ENCODE measurements at regions not wholly inside any gene's neighbourhood (a gene's known extent, or its start where the extent isn't known, plus 50 kb on each side); places are given as distances from the start of the nearest gene placed in this dataset.

DNA sequence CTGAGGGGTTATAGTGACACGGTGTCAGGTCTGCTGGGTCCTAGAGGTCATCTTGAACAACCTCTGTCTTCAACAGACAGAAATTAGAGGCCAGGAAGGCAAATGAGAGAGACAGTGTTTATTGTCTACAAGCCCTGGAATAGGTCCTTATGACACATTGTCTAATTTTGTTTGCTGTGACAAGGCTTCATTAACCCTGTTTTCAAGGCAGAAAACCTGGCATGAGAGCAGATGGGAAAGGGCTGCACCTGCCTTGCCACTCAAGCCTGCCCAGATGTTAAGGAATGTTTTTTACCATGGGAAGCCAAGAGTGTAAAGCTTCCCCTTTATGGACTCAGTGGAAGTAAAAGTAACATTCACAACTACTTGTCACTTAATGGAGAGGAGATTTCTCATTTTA is 275.3 kb downstream of the KCNS3 start:
- Histone ChIP-seq H3K9me3 (ENCODE audit: control insufficient read depth, low read length) (no peaks in the 10 kb centered on the region), H3K36me3 (ENCODE audit: control insufficient read depth, insufficient read depth, low read length) (no peaks in the 10 kb centered on the region), H3K4me2 (ENCODE audit: low read length) (no peak overlapping the region), H3K79me2 (no peaks in the 10 kb centered on the region), H2AFZ (no peak overlapping the region), H3K4me1 (no peaks in the 10 kb centered on the region), H3K27ac (no peak overlapping the region), H3K4me3 (ENCODE audit: low read depth, low read length) (no peak overlapping the region), H3K9ac (no peak overlapping the region), H3K27me3 (ENCODE audit: control insufficient read depth, insufficient read depth, low read length) (no peaks in the 10 kb centered on the region)
- TF ChIP-seq, protein P1, sequence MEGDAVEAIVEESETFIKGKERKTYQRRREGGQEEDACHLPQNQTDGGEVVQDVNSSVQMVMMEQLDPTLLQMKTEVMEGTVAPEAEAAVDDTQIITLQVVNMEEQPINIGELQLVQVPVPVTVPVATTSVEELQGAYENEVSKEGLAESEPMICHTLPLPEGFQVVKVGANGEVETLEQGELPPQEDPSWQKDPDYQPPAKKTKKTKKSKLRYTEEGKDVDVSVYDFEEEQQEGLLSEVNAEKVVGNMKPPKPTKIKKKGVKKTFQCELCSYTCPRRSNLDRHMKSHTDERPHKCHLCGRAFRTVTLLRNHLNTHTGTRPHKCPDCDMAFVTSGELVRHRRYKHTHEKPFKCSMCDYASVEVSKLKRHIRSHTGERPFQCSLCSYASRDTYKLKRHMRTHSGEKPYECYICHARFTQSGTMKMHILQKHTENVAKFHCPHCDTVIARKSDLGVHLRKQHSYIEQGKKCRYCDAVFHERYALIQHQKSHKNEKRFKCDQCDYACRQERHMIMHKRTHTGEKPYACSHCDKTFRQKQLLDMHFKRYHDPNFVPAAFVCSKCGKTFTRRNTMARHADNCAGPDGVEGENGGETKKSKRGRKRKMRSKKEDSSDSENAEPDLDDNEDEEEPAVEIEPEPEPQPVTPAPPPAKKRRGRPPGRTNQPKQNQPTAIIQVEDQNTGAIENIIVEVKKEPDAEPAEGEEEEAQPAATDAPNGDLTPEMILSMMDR (IDR thresholded peaks at IDR 0.05), result no peak

DNA sequence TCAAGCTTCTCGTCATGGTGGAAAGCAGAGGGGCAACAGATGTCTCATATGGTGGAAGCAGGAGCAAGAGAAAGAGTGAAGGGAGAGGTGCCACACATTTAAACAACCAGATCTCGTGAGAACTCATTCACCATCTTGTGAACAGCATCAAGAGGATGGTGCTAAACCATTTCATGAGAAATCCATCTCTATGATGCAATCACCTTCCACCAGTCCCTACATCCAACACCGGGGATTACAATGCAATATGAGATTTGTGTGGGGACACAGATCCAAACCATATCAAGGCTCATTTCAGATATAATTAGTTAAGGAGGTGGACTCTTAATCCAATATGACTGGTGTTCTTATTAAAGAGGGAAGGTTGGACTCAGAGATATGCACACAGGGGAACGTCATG is 272.8 kb downstream of the KCNS3 start:
- Histone ChIP-seq H3K9me3 (ENCODE audit: control insufficient read depth, low read length) (no peaks in the 10 kb centered on the region), H3K4me3 (ENCODE audit: low read depth, low read length) (no peak overlapping the region), H3K4me1 (no peaks in the 10 kb centered on the region), H3K27ac (no peak overlapping the region), H3K27me3 (ENCODE audit: control insufficient read depth, insufficient read depth, low read length) (no peaks in the 10 kb centered on the region), H3K36me3 (ENCODE audit: control insufficient read depth, insufficient read depth, low read length) (no peaks in the 10 kb centered on the region), H3K4me2 (ENCODE audit: low read length) (no peak overlapping the region), H2AFZ (no peak overlapping the region), H3K9ac (no peak overlapping the region), H3K79me2 (no peaks in the 10 kb centered on the region)
- TF ChIP-seq, protein P1 (IDR thresholded peaks at IDR 0.05), result no peak

DNA sequence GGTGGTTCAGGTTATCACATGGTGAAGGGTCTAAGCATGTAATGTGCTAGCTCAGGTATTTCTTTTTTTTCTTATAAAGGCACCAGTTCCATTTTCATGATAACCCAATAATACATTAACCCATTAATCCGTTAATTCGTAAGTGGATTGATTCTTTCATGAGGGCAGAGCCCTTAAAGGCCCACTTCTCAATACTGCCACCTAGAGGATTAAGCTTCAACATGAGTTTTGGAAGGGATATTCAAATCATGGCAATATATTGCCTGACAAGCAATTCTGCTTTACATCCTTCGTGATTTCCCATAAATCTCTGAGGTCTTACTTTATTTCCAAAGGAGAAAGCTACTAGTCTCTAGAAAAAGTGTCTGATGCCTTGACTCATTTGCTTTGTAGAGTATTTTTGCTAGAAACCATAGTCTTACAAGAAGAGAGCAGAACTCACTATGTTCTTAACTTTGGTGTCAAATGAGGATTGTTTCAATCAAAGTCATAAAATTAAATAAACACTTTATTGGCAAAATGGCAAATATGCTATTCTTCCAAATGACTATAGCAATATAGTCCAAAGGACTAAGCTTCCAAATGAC is 271.3 kb downstream of the KCNS3 start:
- Histone ChIP-seq H3K79me2 (no peaks in the 10 kb centered on the region), H3K27me3 (ENCODE audit: control insufficient read depth, insufficient read depth, low read length) (no peaks in the 10 kb centered on the region), H3K9ac (no peak overlapping the region), H3K9me3 (ENCODE audit: control insufficient read depth, low read length) (no peaks in the 10 kb centered on the region), H3K4me3 (ENCODE audit: low read depth, low read length) (no peak overlapping the region), H3K36me3 (ENCODE audit: control insufficient read depth, insufficient read depth, low read length) (no peaks in the 10 kb centered on the region), H3K4me1 (no peaks in the 10 kb centered on the region), H2AFZ (no peak overlapping the region), H3K27ac (no peak overlapping the region), H3K4me2 (ENCODE audit: low read length) (no peak overlapping the region)
- TF ChIP-seq, protein P1 (IDR thresholded peaks at IDR 0.05), result peak; percentile 53

DNA sequence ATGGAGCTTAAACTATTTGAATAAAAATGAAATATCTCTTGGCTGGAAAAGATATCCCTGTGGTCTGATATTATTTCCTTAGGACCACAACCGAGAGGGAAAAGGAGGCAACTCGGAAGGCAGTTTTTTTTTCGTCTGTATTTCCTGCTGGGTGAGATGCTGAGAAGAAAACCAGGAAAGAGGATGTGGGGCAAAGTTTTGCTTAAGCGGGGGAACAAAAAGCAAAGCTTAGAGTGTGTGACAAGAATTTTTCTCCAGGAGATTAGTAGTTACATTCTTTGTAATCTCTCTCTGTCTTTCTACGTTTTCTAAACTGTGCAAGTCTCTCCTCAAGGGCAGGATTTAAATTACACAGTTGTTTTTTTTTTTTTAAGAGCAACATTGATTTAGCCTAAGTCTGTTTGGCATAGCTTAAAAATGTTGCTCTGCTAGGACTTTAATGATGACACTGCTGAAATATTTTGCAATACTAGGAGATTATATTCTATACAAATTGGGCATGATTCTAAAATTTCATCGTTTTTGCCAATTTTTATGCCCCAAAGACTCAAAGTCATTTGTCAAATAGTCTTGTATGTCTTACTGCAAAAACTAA is 258.5 kb downstream of the KCNS3 start:
- Histone ChIP-seq H3K27ac (no peak overlapping the region), H3K79me2 (no peaks in the 10 kb centered on the region), H3K9ac (no peak overlapping the region), H3K36me3 (ENCODE audit: control insufficient read depth, insufficient read depth, low read length) (no peaks in the 10 kb centered on the region), H3K9me3 (ENCODE audit: control insufficient read depth, low read length) (no peaks in the 10 kb centered on the region), H3K27me3 (ENCODE audit: control insufficient read depth, insufficient read depth, low read length) (no peaks in the 10 kb centered on the region), H3K4me2 (ENCODE audit: low read length) (no peak overlapping the region), H3K4me1 (no peaks in the 10 kb centered on the region), H3K4me3 (ENCODE audit: low read depth, low read length) (no peak overlapping the region), H2AFZ (no peak overlapping the region)
- TF ChIP-seq, protein P1 (IDR thresholded peaks at IDR 0.05), result no peak

DNA sequence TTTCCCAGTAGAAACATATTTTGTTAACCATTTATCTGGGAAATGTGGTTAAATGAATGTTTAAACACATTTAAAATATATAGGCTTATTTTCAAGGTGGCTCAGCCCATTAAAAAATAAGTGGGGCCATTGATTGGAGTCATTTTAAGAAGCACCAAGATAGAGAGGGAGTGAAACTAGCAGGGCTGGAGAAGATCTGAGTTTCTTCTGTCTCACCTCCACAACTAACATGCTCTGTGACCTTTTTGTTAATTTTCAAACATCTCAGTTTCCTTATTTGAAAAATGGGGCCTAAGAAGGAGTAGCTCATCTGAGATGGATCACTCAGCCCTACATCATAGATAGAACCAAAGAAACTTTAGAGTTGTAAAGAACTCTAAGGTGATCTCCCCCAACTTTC is 254.8 kb downstream of the KCNS3 start:
- Histone ChIP-seq H3K27ac (no peak overlapping the region), H3K4me2 (ENCODE audit: low read length) (no peak overlapping the region), H3K79me2 (no peaks in the 10 kb centered on the region), H3K4me1 (no peaks in the 10 kb centered on the region), H3K9ac (no peak overlapping the region), H3K4me3 (ENCODE audit: low read depth, low read length) (no peak overlapping the region), H3K27me3 (ENCODE audit: control insufficient read depth, insufficient read depth, low read length) (no peaks in the 10 kb centered on the region), H3K9me3 (ENCODE audit: control insufficient read depth, low read length) (no peaks in the 10 kb centered on the region), H2AFZ (no peak overlapping the region), H3K36me3 (ENCODE audit: control insufficient read depth, insufficient read depth, low read length) (no peaks in the 10 kb centered on the region)
- TF ChIP-seq, protein P1 (IDR thresholded peaks at IDR 0.05), result no peak

Data from parathyroid adenoma (tissue), 2 donors.